ENCODE measurements at regions not wholly inside any gene's neighbourhood (a gene's known extent, or its start where the extent isn't known, plus 50 kb on each side); places are given as distances from the start of the nearest gene placed in this dataset.

DNA sequence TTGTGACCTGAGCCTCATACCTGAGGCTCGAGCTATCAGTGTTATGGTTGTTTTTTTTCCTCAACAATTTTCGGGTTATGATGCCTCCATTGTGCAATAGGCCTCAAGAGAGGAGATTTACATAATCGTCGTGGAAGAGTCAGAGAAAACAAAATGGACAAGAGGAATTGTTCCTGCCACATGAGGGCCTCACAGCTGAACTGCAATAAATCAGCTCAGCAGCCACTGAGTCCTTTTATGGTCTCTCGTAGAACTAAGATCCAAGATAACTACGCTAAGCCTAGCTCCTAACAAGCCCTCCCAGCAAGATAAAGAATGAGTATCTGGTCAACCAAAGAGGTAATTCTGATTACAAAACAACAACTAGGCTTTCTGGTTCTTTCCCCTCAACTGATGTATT lies 336.8 kb downstream of the WDR11 start:
- POLR2A ChIA-PET, result no interaction called here
- Mint-ChIP-seq H3K4me1 (no peaks in the 10 kb centered on the region), H3K4me3 (no peak overlapping the region), H3K9me3 (ENCODE audit: insufficient read depth) (no peaks in the 10 kb centered on the region), H3K27me3 (peaks cover 6% of the 10 kb centered on the region), H3K27ac (no peak overlapping the region)
- no peaks in the 10 kb centered on the region for H3K9me3 ChIP-seq (ENCODE audit: control extremely low read depth in 1 of 3, control insufficient read depth in 2 of 3, insufficient read depth in 1 of 3, low read length in 2 of 3)
- H3K4me3 ChIP-seq (ENCODE audit: control extremely low read depth in 1 of 5, extremely low read depth in 1 of 5, insufficient read depth in 1 of 5, low read depth in 2 of 5, low read length in 4 of 5), result no peak overlapping the region
- no peaks in the 10 kb centered on the region for H3K27me3 ChIP-seq (replicated peaks in 1 of 4; ENCODE audit: control extremely low read depth in 1 of 4, control insufficient read depth in 3 of 4, insufficient read depth in 4 of 4, low read length in 3 of 4)
- no peak overlapping the region for H3K27ac ChIP-seq (ENCODE audit: low read length in 2 of 2)
- no peaks in the 10 kb centered on the region for H3K36me3 ChIP-seq (replicated peaks in 1 of 2; ENCODE audit: control extremely low read depth in 1 of 2, control insufficient read depth in 1 of 2, extremely low read depth in 1 of 2, insufficient read depth in 2 of 2, low read length in 1 of 2)
- TF ChIP-seq, protein P1, sequence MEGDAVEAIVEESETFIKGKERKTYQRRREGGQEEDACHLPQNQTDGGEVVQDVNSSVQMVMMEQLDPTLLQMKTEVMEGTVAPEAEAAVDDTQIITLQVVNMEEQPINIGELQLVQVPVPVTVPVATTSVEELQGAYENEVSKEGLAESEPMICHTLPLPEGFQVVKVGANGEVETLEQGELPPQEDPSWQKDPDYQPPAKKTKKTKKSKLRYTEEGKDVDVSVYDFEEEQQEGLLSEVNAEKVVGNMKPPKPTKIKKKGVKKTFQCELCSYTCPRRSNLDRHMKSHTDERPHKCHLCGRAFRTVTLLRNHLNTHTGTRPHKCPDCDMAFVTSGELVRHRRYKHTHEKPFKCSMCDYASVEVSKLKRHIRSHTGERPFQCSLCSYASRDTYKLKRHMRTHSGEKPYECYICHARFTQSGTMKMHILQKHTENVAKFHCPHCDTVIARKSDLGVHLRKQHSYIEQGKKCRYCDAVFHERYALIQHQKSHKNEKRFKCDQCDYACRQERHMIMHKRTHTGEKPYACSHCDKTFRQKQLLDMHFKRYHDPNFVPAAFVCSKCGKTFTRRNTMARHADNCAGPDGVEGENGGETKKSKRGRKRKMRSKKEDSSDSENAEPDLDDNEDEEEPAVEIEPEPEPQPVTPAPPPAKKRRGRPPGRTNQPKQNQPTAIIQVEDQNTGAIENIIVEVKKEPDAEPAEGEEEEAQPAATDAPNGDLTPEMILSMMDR (IDR thresholded peaks at IDR 0.05), result no peak
- no peak for TF ChIP-seq EZH2 (IDR thresholded peaks at IDR 0.05; ENCODE audit: borderline replicate concordance, insufficient read depth, low read depth, low read length, poor library complexity, severe bottlenecking)
- no peaks in the 10 kb centered on the region for H3K4me1 ChIP-seq (ENCODE audit: control insufficient read depth in 2 of 2, insufficient read depth in 2 of 2, low read length in 2 of 2)
- no peak for DNase-seq
- intact Hi-C loops (cut with micrococcal nuclease), result no loop called here
- 65% methylated on average over 5 of the region's 6 CpGs for WGBS (ENCODE audit: insufficient coverage)
- H4K20me1 ChIP-seq (ENCODE audit: control insufficient read depth, insufficient read depth, low read length, poor library complexity, severe bottlenecking), result no peaks in the 10 kb centered on the region
- H3K4me2 ChIP-seq (replicated peaks; ENCODE audit: low read depth, low read length, poor library complexity, severe bottlenecking), result no peak overlapping the region
- H3K79me2 ChIP-seq (ENCODE audit: control insufficient read depth, insufficient read depth, low read length), result no peaks in the 10 kb centered on the region
- CTCF ChIA-PET, result no interaction called here
- ATAC-seq (ENCODE audit: low read depth), result no peak
- no peak overlapping the region for H3K9ac ChIP-seq (ENCODE audit: low read length)
- no peak overlapping the region for H2AFZ ChIP-seq (ENCODE audit: insufficient read depth, low read depth, low read length, poor library complexity, severe bottlenecking)

DNA sequence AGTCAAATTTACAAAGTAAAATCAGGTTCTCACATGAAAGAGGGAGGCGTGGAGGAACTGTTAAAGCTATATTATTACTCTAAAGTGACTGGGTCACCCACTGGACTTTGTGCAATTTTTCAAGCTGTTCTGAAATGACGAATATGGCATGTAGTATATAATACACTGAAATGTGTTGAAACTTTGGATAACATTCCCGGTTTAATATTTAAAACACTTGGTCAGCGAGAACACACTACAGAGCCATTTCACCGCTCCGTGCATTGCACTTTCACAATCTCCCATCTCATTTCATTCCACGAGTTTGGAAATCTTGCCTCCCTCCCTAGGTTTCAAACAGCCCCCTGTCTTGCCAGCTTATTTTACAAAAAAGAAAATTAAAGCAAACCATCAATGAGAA lies 337.9 kb downstream of the WDR11 start:
- H3K4me1 ChIP-seq (ENCODE audit: control insufficient read depth in 2 of 2, insufficient read depth in 2 of 2, low read length in 2 of 2), result no peaks in the 10 kb centered on the region
- DNase-seq (no peak), ATAC-seq (ENCODE audit: low read depth) (no peak)
- no peaks in the 10 kb centered on the region for H3K9me3 ChIP-seq (ENCODE audit: control extremely low read depth in 1 of 3, control insufficient read depth in 2 of 3, insufficient read depth in 1 of 3, low read length in 2 of 3)
- no peaks in the 10 kb centered on the region for H3K4me1 Mint-ChIP-seq
- H3K27me3 ChIP-seq (replicated peaks in 1 of 4; ENCODE audit: control extremely low read depth in 1 of 4, control insufficient read depth in 3 of 4, insufficient read depth in 4 of 4, low read length in 3 of 4), result no peaks in the 10 kb centered on the region
- H4K20me1 ChIP-seq (ENCODE audit: control insufficient read depth, insufficient read depth, low read length, poor library complexity, severe bottlenecking), result no peaks in the 10 kb centered on the region
- no peak overlapping the region for H3K4me3 ChIP-seq (ENCODE audit: control extremely low read depth in 1 of 5, extremely low read depth in 1 of 5, insufficient read depth in 1 of 5, low read depth in 2 of 5, low read length in 4 of 5)
- TF ChIP-seq, protein P1 (IDR thresholded peaks at IDR 0.05), result no peak
- no peak for TF ChIP-seq EZH2 (IDR thresholded peaks at IDR 0.05; ENCODE audit: borderline replicate concordance, insufficient read depth, low read depth, low read length, poor library complexity, severe bottlenecking)
- H3K27ac ChIP-seq (ENCODE audit: low read length in 2 of 2), result no peak overlapping the region
- no peak overlapping the region for H3K4me2 ChIP-seq (replicated peaks; ENCODE audit: low read depth, low read length, poor library complexity, severe bottlenecking)
- no peaks in the 10 kb centered on the region for H3K79me2 ChIP-seq (ENCODE audit: control insufficient read depth, insufficient read depth, low read length)
- H3K9me3 Mint-ChIP-seq (ENCODE audit: insufficient read depth), result no peaks in the 10 kb centered on the region
- intact Hi-C loops (cut with micrococcal nuclease), result no loop called here
- H3K27me3 Mint-ChIP-seq, result peaks cover 6% of the 10 kb centered on the region
- POLR2A ChIA-PET, result no interaction called here
- H3K9ac ChIP-seq (ENCODE audit: low read length), result no peak overlapping the region
- 92% methylated on average over 4 of the region's 7 CpGs for WGBS (ENCODE audit: insufficient coverage)
- no peak overlapping the region for H2AFZ ChIP-seq (ENCODE audit: insufficient read depth, low read depth, low read length, poor library complexity, severe bottlenecking)
- H3K36me3 ChIP-seq (replicated peaks in 1 of 2; ENCODE audit: control extremely low read depth in 1 of 2, control insufficient read depth in 1 of 2, extremely low read depth in 1 of 2, insufficient read depth in 2 of 2, low read length in 1 of 2), result no peaks in the 10 kb centered on the region
- H3K27ac Mint-ChIP-seq, result no peak overlapping the region
- no peak overlapping the region for H3K4me3 Mint-ChIP-seq
- CTCF ChIA-PET, result no interaction called here

All from B cell (primary cell).